Effector memory CD8-positive, alpha-beta T cell (primary cell): ENCODE measurements at regions not wholly inside any gene's neighbourhood (a gene's known extent, or its start where the extent isn't known, plus 50 kb on each side); places are given as distances from the start of the nearest gene placed in this dataset.
"Not testable (repeated sequence)": the region's sequence is repeated elsewhere in the genome, so short reads cannot be mapped to it uniquely, and the experiment has no call there.

Experiments used
- ATAC-seq: fragments of 150-1000 bp; cut with Tn5 transposase; replicated peaks from 2 replicates; pipeline ENCODE4 v1.10.0; 2021; ENCODE audit warnings: mild to moderate bottlenecking, moderate library complexity
- DNase-seq, 3 experiments: peaks; one replicate each; pipeline ENCODE4 v3.0.0; 2021
- H3K27ac Mint-ChIP-seq, 2 donors: one replicate each; pipeline ENCODE4 v1.8.0; 2022; ENCODE audit warnings: mild to moderate bottlenecking in 2 of 2, mixed read lengths in 2 of 2, moderate library complexity in 2 of 2
- H3K27me3 Mint-ChIP-seq, 2 donors: one replicate each; pipeline ENCODE4 v1.8.0; 2022; ENCODE audit warnings: mixed read lengths in 2 of 2
- H3K36me3 Mint-ChIP-seq: one replicate; pipeline ENCODE4 v1.8.0; 2022; ENCODE audit warnings: mild to moderate bottlenecking, moderate library complexity, mixed read lengths; ENCODE audit not compliant: insufficient read depth
- H3K4me1 Mint-ChIP-seq, 2 donors: one replicate each; pipeline ENCODE4 v1.8.0; 2022; ENCODE audit warnings: low read depth in 2 of 2, mixed read lengths in 2 of 2
- H3K4me3 Mint-ChIP-seq, 2 donors: one replicate each; pipeline ENCODE4 v1.8.0; 2022; ENCODE audit warnings: mild to moderate bottlenecking in 2 of 2, mixed read lengths in 2 of 2, moderate library complexity in 2 of 2
- H3K9me3 Mint-ChIP-seq, 2 donors: one replicate each; pipeline ENCODE4 v1.8.0; 2022; ENCODE audit warnings: mixed read lengths in 2 of 2

GRCh38 chr12:70082997-70083676 is 160.1 kb upstream of the CNOT2 start:
- DNase-seq: no peak
- Mint-ChIP-seq H3K4me1 (no peaks in the 10 kb centered on the region), H3K27ac (no peak overlapping the region), H3K9me3 (peaks cover 4 to 10% of the 10 kb centered on the region in 2 donors), H3K27me3 (peaks cover 0 to 16% of the 10 kb centered on the region in 2 donors), H3K4me3 (no peak overlapping the region), H3K36me3 (no peaks in the 10 kb centered on the region)
- no peak for ATAC-seq

- no peak overlapping the region for H3K27ac Mint-ChIP-seq
- DNase-seq: no peak
- peaks cover under 1 to 16% of the 10 kb centered on the region in 2 donors for H3K27me3 Mint-ChIP-seq
- H3K4me3 Mint-ChIP-seq: no peak overlapping the region
- no peak for ATAC-seq
- H3K36me3 Mint-ChIP-seq: no peaks in the 10 kb centered on the region
- H3K4me1 Mint-ChIP-seq: no peaks in the 10 kb centered on the region
- peaks cover 4 to 10% of the 10 kb centered on the region in 2 donors for H3K9me3 Mint-ChIP-seq
These were observed 159.6 kb upstream of the CNOT2 start for GRCh38 chr12:70083677-70084020.

- not testable (repeated sequence) for H3K9me3 Mint-ChIP-seq, DNase-seq, H3K27ac Mint-ChIP-seq
These were observed 156.9 kb upstream of the CNOT2 start for GRCh38 chr12:70086372-70086771.

GRCh38 chr12:70091021-70091521 is 152.2 kb upstream of the CNOT2 start:
- Mint-ChIP-seq H3K36me3 (no peaks in the 10 kb centered on the region), H3K4me1 (no peaks in the 10 kb centered on the region), H3K27me3 (peaks cover 8 to 14% of the 10 kb centered on the region in 2 donors), H3K9me3 (peaks cover 4 to 10% of the 10 kb centered on the region in 2 donors), H3K4me3 (no peak overlapping the region), H3K27ac (no peak overlapping the region)
- DNase-seq: no peak
- no peak for ATAC-seq

More at GRCh38 chr12:70086372-70086771, 156.9 kb upstream of the CNOT2 start:
- not testable (repeated sequence) for H3K4me1 Mint-ChIP-seq, ATAC-seq, H3K4me3 Mint-ChIP-seq, H3K36me3 Mint-ChIP-seq
- H3K27me3 Mint-ChIP-seq: peaks cover 8 to 16% of the 10 kb centered on the region in 2 donors

GRCh38 chr12:70094467-70094866 is 148.8 kb upstream of the CNOT2 start:
- H3K27ac Mint-ChIP-seq: no peak overlapping the region
- DNase-seq: no peak
- H3K9me3 Mint-ChIP-seq: no peaks in the 10 kb centered on the region
- H3K27me3 Mint-ChIP-seq: peaks cover 0 to 9% of the 10 kb centered on the region in 2 donors
- H3K4me1 Mint-ChIP-seq: no peaks in the 10 kb centered on the region
- H3K36me3 Mint-ChIP-seq: no peaks in the 10 kb centered on the region
- no peak overlapping the region for H3K4me3 Mint-ChIP-seq
- no peak for ATAC-seq

GRCh38 chr12:70096759-70097410 is 146.3 kb upstream of the CNOT2 start:
- Mint-ChIP-seq H3K36me3 (no peaks in the 10 kb centered on the region), H3K9me3 (no peaks in the 10 kb centered on the region), H3K4me1 (no peaks in the 10 kb centered on the region), H3K4me3 (no peak overlapping the region), H3K27ac (no peak overlapping the region), H3K27me3 (peaks cover 0 to 9% of the 10 kb centered on the region in 2 donors)
- DNase-seq (no peak), ATAC-seq (no peak)

- no peak for DNase-seq
- ATAC-seq: no peak
- Mint-ChIP-seq H3K36me3 (no peaks in the 10 kb centered on the region), H3K4me3 (no peak overlapping the region), H3K27ac (no peak overlapping the region), H3K27me3 (peaks cover 0 to 9% of the 10 kb centered on the region in 2 donors), H3K9me3 (no peaks in the 10 kb centered on the region), H3K4me1 (no peaks in the 10 kb centered on the region)
These were observed 142.2 kb upstream of the CNOT2 start for GRCh38 chr12:70101064-70101463.

- no peak for ATAC-seq
- H3K27me3 Mint-ChIP-seq: no peaks in the 10 kb centered on the region
- H3K27ac Mint-ChIP-seq: no peak overlapping the region
- H3K9me3 Mint-ChIP-seq: peaks cover 2 to 19% of the 10 kb centered on the region in 2 donors
- no peaks in the 10 kb centered on the region for H3K4me1 Mint-ChIP-seq
- H3K36me3 Mint-ChIP-seq: no peaks in the 10 kb centered on the region
- no peak overlapping the region for H3K4me3 Mint-ChIP-seq
- DNase-seq: no peak
These were observed 136.9 kb upstream of the CNOT2 start for GRCh38 chr12:70106347-70106746.

- Mint-ChIP-seq H3K27ac (no peak overlapping the region), H3K9me3 (peaks cover 5 to 19% of the 10 kb centered on the region in 2 donors), H3K27me3 (no peaks in the 10 kb centered on the region), H3K4me3 (no peak overlapping the region), H3K36me3 (no peaks in the 10 kb centered on the region), H3K4me1 (no peaks in the 10 kb centered on the region)
- ATAC-seq: no peak
- no peak for DNase-seq
These were observed 133.1 kb upstream of the CNOT2 start for GRCh38 chr12:70110085-70110484.

- DNase-seq (no peak), ATAC-seq (no peak)
- Mint-ChIP-seq H3K27me3 (no peaks in the 10 kb centered on the region), H3K9me3 (peaks cover 0 to 2% of the 10 kb centered on the region in 2 donors), H3K4me1 (no peaks in the 10 kb centered on the region), H3K27ac (no peak overlapping the region), H3K4me3 (no peak overlapping the region), H3K36me3 (no peaks in the 10 kb centered on the region)
These were observed 125.6 kb upstream of the CNOT2 start for GRCh38 chr12:70117670-70118069.

GRCh38 chr12:70120970-70121369 is 122.3 kb upstream of the CNOT2 start:
- ATAC-seq (no peak), DNase-seq (no peak)
- Mint-ChIP-seq H3K4me3 (no peak overlapping the region), H3K9me3 (no peaks in the 10 kb centered on the region), H3K36me3 (no peaks in the 10 kb centered on the region), H3K27me3 (no peaks in the 10 kb centered on the region), H3K4me1 (no peaks in the 10 kb centered on the region), H3K27ac (no peak overlapping the region)

- Mint-ChIP-seq H3K27ac (no peak overlapping the region), H3K36me3 (no peaks in the 10 kb centered on the region), H3K27me3 (no peaks in the 10 kb centered on the region), H3K4me1 (no peaks in the 10 kb centered on the region), H3K4me3 (no peak overlapping the region), H3K9me3 (no peaks in the 10 kb centered on the region)
- DNase-seq (no peak), ATAC-seq (no peak)
These were observed 121.7 kb upstream of the CNOT2 start for GRCh38 chr12:70121562-70121961.

GRCh38 chr12:70122804-70123203 is 120.4 kb upstream of the CNOT2 start:
- DNase-seq (no peak), ATAC-seq (no peak)
- Mint-ChIP-seq H3K4me1 (no peaks in the 10 kb centered on the region), H3K27me3 (no peaks in the 10 kb centered on the region), H3K27ac (no peak overlapping the region), H3K9me3 (no peaks in the 10 kb centered on the region), H3K36me3 (no peaks in the 10 kb centered on the region), H3K4me3 (no peak overlapping the region)

- DNase-seq (no peak), ATAC-seq (no peak)
- no peaks in the 10 kb centered on the region for H3K36me3 Mint-ChIP-seq
- no peak overlapping the region for H3K27ac Mint-ChIP-seq
- no peak overlapping the region for H3K4me3 Mint-ChIP-seq
- no peaks in the 10 kb centered on the region for H3K9me3 Mint-ChIP-seq
- H3K27me3 Mint-ChIP-seq: peaks cover 16 to 22% of the 10 kb centered on the region in 2 donors
- no peaks in the 10 kb centered on the region for H3K4me1 Mint-ChIP-seq
These were observed 94.2 kb upstream of the CNOT2 start for GRCh38 chr12:70149013-70149412.
